ENCODE measurements at regions not wholly inside any gene's neighbourhood (a gene's known extent, or its start where the extent isn't known, plus 50 kb on each side); places are given as distances from the start of the nearest gene placed in this dataset.

GRCh38 chr18:51478908-51479307, 281.4 kb upstream of the MEX3C start (continued):
- TF ChIP-seq, protein P1, sequence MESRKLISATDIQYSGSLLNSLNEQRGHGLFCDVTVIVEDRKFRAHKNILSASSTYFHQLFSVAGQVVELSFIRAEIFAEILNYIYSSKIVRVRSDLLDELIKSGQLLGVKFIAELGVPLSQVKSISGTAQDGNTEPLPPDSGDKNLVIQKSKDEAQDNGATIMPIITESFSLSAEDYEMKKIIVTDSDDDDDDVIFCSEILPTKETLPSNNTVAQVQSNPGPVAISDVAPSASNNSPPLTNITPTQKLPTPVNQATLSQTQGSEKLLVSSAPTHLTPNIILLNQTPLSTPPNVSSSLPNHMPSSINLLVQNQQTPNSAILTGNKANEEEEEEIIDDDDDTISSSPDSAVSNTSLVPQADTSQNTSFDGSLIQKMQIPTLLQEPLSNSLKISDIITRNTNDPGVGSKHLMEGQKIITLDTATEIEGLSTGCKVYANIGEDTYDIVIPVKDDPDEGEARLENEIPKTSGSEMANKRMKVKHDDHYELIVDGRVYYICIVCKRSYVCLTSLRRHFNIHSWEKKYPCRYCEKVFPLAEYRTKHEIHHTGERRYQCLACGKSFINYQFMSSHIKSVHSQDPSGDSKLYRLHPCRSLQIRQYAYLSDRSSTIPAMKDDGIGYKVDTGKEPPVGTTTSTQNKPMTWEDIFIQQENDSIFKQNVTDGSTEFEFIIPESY (IDR thresholded peaks at IDR 0.05; ENCODE audit: borderline replicate concordance, low read depth), result no peak
- TF ChIP-seq, protein P2, sequence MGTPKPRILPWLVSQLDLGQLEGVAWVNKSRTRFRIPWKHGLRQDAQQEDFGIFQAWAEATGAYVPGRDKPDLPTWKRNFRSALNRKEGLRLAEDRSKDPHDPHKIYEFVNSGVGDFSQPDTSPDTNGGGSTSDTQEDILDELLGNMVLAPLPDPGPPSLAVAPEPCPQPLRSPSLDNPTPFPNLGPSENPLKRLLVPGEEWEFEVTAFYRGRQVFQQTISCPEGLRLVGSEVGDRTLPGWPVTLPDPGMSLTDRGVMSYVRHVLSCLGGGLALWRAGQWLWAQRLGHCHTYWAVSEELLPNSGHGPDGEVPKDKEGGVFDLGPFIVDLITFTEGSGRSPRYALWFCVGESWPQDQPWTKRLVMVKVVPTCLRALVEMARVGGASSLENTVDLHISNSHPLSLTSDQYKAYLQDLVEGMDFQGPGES (IDR thresholded peaks at IDR 0.05; ENCODE audit: low read depth, low read length), result no peak
- TF ChIP-seq NRF1 (IDR thresholded peaks at IDR 0.05; ENCODE audit: low read depth, low read length) (no peak), EZH2phosphoT487 (IDR thresholded peaks at IDR 0.05; ENCODE audit: borderline replicate concordance, low read depth) (no peak), EP300 (IDR thresholded peaks at IDR 0.05; ENCODE audit: borderline replicate concordance in 1 of 2, low read depth in 1 of 2, low read length in 1 of 2) (no peak), FOXJ3 (CRISPR knock-in tag; IDR thresholded peaks at IDR 0.05) (no peak), NFIC (IDR thresholded peaks at IDR 0.05; ENCODE audit: borderline replicate concordance) (no peak)

GRCh38 chr18:51479736-51480135, 282.3 kb upstream of the MEX3C start:
- Histone ChIP-seq H3K79me2 (ENCODE audit: insufficient read depth) (no peaks in the 10 kb centered on the region), H3K4me2 (no peak overlapping the region), H3K27me3 (ENCODE audit: insufficient read depth) (no peaks in the 10 kb centered on the region), H2AFZ (ENCODE audit: low read depth) (no peak overlapping the region), H3K4me1 (ENCODE audit: control insufficient read depth in 1 of 2, insufficient read depth in 2 of 2, low read depth in 1 of 2, low read length in 1 of 2) (no peaks in the 10 kb centered on the region), H3K27ac (ENCODE audit: low read depth in 2 of 2, low read length in 1 of 2) (no peak overlapping the region), H3K9me3 (no peaks in the 10 kb centered on the region), H3K9ac (no peak overlapping the region), H3K9me2 (no peaks in the 10 kb centered on the region), H3F3A (replicated peaks; ENCODE audit: insufficient read depth) (no peaks in the 10 kb centered on the region), H4K20me1 (ENCODE audit: insufficient read depth) (no peaks in the 10 kb centered on the region), H3K36me3 (replicated peaks in 1 of 2; ENCODE audit: control insufficient read depth in 1 of 2, insufficient read depth in 2 of 2, low read length in 1 of 2) (no peaks in the 10 kb centered on the region), H3K4me3 (ENCODE audit: low read depth in 2 of 2, low read length in 1 of 2) (no peak overlapping the region)
- WGBS (ENCODE audit: low lambda C conversion rate), result 34% methylated on average over 6 of the region's 6 CpGs
- CTCF ChIA-PET, result interaction anchor here (1.0 to 1.6 kb wide), 3 partner anchors 9 to 369 kb away, joined by 3 to 4 read pairs (median 3); no protein-coding TSS in a partner anchor
- DNase-seq, result no peak
- POLR2A ChIA-PET, result no interaction called here
- no peak for TF ChIP-seq EP300 (IDR thresholded peaks at IDR 0.05; ENCODE audit: borderline replicate concordance in 1 of 2, low read depth in 1 of 2, low read length in 1 of 2)
- no peak for TF ChIP-seq GABPA (IDR thresholded peaks at IDR 0.05; ENCODE audit: low read depth)
- no peak for TF ChIP-seq MAX (IDR thresholded peaks at IDR 0.05; ENCODE audit: low read depth)
- no peak for TF ChIP-seq RAD21 (IDR thresholded peaks at IDR 0.05; ENCODE audit: low read length)
- TF ChIP-seq, protein P3, sequence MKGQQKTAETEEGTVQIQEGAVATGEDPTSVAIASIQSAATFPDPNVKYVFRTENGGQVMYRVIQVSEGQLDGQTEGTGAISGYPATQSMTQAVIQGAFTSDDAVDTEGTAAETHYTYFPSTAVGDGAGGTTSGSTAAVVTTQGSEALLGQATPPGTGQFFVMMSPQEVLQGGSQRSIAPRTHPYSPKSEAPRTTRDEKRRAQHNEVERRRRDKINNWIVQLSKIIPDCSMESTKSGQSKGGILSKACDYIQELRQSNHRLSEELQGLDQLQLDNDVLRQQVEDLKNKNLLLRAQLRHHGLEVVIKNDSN (IDR thresholded peaks at IDR 0.05; ENCODE audit: borderline replicate concordance, low read depth), result no peak
- TF ChIP-seq TEAD4 (IDR thresholded peaks at IDR 0.05; ENCODE audit: borderline replicate concordance, insufficient read depth), result no peak
- no peak for TF ChIP-seq PBX3 (IDR thresholded peaks at IDR 0.05)
- no peak for TF ChIP-seq RFX5 (IDR thresholded peaks at IDR 0.05; ENCODE audit: low read length)
- TF ChIP-seq, protein P4, sequence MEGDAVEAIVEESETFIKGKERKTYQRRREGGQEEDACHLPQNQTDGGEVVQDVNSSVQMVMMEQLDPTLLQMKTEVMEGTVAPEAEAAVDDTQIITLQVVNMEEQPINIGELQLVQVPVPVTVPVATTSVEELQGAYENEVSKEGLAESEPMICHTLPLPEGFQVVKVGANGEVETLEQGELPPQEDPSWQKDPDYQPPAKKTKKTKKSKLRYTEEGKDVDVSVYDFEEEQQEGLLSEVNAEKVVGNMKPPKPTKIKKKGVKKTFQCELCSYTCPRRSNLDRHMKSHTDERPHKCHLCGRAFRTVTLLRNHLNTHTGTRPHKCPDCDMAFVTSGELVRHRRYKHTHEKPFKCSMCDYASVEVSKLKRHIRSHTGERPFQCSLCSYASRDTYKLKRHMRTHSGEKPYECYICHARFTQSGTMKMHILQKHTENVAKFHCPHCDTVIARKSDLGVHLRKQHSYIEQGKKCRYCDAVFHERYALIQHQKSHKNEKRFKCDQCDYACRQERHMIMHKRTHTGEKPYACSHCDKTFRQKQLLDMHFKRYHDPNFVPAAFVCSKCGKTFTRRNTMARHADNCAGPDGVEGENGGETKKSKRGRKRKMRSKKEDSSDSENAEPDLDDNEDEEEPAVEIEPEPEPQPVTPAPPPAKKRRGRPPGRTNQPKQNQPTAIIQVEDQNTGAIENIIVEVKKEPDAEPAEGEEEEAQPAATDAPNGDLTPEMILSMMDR (IDR thresholded peaks at IDR 0.05), result no peak
- no peak for TF ChIP-seq JUND (IDR thresholded peaks at IDR 0.05)
- TF ChIP-seq FOXJ3 (CRISPR knock-in tag; IDR thresholded peaks at IDR 0.05), result no peak

Measured in SK-N-SH (cell line).